ENCODE measurements at regions not wholly inside any gene's neighbourhood (a gene's known extent, or its start where the extent isn't known, plus 50 kb on each side); places are given as distances from the start of the nearest gene placed in this dataset.

DNA sequence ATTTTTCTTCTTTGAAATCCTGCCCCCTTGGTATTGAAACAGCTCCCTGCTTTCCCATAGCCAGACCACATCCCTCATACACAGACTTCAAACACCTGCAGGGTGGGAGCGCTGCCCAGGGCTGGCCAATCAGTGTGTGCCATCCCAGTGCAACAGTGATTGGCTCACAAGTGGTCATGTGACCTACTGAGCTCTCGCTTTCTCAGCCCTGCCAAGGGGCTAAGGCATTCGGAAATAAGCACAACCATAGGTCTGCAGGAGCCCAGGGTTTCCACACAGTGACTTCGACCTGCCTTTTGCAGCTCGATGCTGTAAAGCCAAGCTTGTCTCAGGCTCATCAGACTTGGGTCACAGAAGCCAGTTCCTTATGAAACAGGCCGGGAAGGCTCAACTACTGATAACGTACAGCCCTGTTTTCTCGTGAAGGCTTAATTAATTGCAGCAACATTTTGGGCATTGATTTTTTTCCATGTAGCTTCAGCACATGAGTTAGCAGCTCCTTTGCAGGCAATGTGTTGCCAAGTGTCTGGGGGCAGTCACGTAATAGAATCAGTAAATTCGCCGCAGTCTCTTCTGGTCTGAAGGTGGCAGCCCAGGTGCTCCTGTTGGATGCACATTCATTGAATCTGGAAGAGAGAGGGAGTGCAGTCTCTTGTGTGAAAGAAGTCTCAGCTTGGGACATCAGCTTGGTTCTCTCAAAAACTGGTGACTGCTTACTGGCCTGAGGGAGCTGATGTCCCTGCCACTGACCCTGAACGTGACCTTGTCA is 1091.8 kb downstream of the AACS start:
- Histone ChIP-seq H3K14ac (ENCODE audit: insufficient read length) (no peak overlapping the region), H3K79me2 (ENCODE audit: control insufficient read depth in 1 of 2, insufficient read depth in 2 of 2, low read length in 2 of 2) (no peaks in the 10 kb centered on the region), H3K23ac (ENCODE audit: insufficient read length) (no peak overlapping the region), H2BK15ac (ENCODE audit: low read length) (no peak overlapping the region), H2BK5ac (ENCODE audit: low read depth, low read length) (no peak overlapping the region), H3K27ac (ENCODE audit: low read depth, low read length) (no peak overlapping the region), H2AFZ (ENCODE audit: low read length) (peak overlapping the region; percentile 84), H3K9me3 (ENCODE audit: insufficient read depth in 2 of 2, low read depth in 1 of 2, low read length in 1 of 2) (no peaks in the 10 kb centered on the region), H3K4ac (replicated peaks; ENCODE audit: insufficient read length, low read depth, low read length) (no peak overlapping the region), H2BK120ac (replicated peaks; ENCODE audit: low read depth, low read length) (no peak overlapping the region), H4K91ac (replicated peaks; ENCODE audit: insufficient read length, low read length) (no peak overlapping the region), H3K56ac (replicated peaks; ENCODE audit: insufficient read length, low read depth, low read length) (no peak overlapping the region), H3K4me3 (ENCODE audit: extremely low read depth in 1 of 4, insufficient read depth in 2 of 4, low read depth in 3 of 4, low read length in 4 of 4) (no peak overlapping the region), H3K36me3 (ENCODE audit: control insufficient read depth in 2 of 4, insufficient read depth in 4 of 4, low read length in 3 of 4) (no peaks in the 10 kb centered on the region), H4K20me1 (replicated peaks in 1 of 2; ENCODE audit: control insufficient read depth in 1 of 2, insufficient read depth in 2 of 2, low read length in 2 of 2) (no peaks in the 10 kb centered on the region), H3K79me1 (ENCODE audit: low read depth, low read length) (no peaks in the 10 kb centered on the region), H2AK5ac (ENCODE audit: low read depth, low read length) (no peak overlapping the region), H3K4me2 (ENCODE audit: insufficient read depth in 1 of 2, low read depth in 2 of 2, low read length in 2 of 2) (no peak overlapping the region; a peak in 1 of 4 replicates), H4K5ac (ENCODE audit: insufficient read length, low read depth, low read length) (no peak overlapping the region), H3K4me1 (replicated peaks in 1 of 4; ENCODE audit: control insufficient read depth in 3 of 4, insufficient read depth in 4 of 4, low read length in 3 of 4) (peaks cover 0 to 6% (median 1%) of the 10 kb centered on the region in 4 experiments; a peak in 4 of 7 replicates), H3K18ac (ENCODE audit: extremely low read depth, low read length) (no peak overlapping the region), H2BK20ac (ENCODE audit: low read length) (no peak overlapping the region), H3K9ac (replicated peaks in 1 of 4; ENCODE audit: extremely low read depth in 1 of 4, low read depth in 3 of 4, low read length in 3 of 4) (no peak overlapping the region), H2BK12ac (ENCODE audit: low read depth, low read length) (0 out of 2 replicates have a peak overlapping the region, but pooled peaks have one; percentile 19), H3K27me3 (replicated peaks in 1 of 4; ENCODE audit: control insufficient read depth in 3 of 4, extremely low read depth in 1 of 4, insufficient read depth in 3 of 4, low read length in 3 of 4) (no peaks in the 10 kb centered on the region), H3K23me2 (ENCODE audit: low read depth, low read length) (no peaks in the 10 kb centered on the region), H4K8ac (ENCODE audit: extremely low read depth, insufficient read depth, low read length) (no peak overlapping the region)
- 92% methylated on average over 12 of the region's 12 CpGs; no CpG with 5 or more reads in 1 of the 2 experiments for WGBS, 2 experiments (ENCODE audit: extremely low coverage in 1 of 2, insufficient coverage in 1 of 2, insufficient read length in 1 of 2, insufficient replicate concordance in 2 of 2, low coverage in 1 of 2, low lambda C conversion rate in 2 of 2, missing lambda C conversion rate in 1 of 2)
- POLR2A ChIA-PET (ENCODE audit: partially characterized antibody): interaction anchor here (1.3 kb wide), 1 partner anchor 30 kb away, joined by 3 read pairs; no protein-coding TSS in a partner anchor
- CTCF ChIA-PET (ENCODE audit: partially characterized antibody): interaction anchor here (0.6 to 1.5 kb wide), 4 partner anchors 8 to 590 kb away, joined by 3 to 4 read pairs (median 3); no protein-coding TSS in a partner anchor
- no peak for FAIRE-seq
- DNase-seq (ENCODE audit: low read depth in 1 of 2, low spot score in 2 of 2): peak; percentile 3 to 47
- TF ChIP-seq, protein P1, sequence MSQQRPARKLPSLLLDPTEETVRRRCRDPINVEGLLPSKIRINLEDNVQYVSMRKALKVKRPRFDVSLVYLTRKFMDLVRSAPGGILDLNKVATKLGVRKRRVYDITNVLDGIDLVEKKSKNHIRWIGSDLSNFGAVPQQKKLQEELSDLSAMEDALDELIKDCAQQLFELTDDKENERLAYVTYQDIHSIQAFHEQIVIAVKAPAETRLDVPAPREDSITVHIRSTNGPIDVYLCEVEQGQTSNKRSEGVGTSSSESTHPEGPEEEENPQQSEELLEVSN (IDR thresholded peaks at IDR 0.05): peak; percentile 68; the same call in 1 of the 2 replicates
- TF ChIP-seq, protein P2, sequence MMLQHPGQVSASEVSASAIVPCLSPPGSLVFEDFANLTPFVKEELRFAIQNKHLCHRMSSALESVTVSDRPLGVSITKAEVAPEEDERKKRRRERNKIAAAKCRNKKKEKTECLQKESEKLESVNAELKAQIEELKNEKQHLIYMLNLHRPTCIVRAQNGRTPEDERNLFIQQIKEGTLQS (IDR thresholded peaks at IDR 0.05; ENCODE audit: insufficient read depth, low read depth, low read length): no peak
- TF ChIP-seq RAD21 (IDR thresholded peaks at IDR 0.05 in 1 of 2, conservative IDR thresholded peaks at IDR 0.05 in 1 of 2; ENCODE audit: low read depth in 2 of 2, low read length in 2 of 2): peak; percentile 21 to 22; a peak in 2 of 4 replicates
- TF ChIP-seq, protein P3, sequence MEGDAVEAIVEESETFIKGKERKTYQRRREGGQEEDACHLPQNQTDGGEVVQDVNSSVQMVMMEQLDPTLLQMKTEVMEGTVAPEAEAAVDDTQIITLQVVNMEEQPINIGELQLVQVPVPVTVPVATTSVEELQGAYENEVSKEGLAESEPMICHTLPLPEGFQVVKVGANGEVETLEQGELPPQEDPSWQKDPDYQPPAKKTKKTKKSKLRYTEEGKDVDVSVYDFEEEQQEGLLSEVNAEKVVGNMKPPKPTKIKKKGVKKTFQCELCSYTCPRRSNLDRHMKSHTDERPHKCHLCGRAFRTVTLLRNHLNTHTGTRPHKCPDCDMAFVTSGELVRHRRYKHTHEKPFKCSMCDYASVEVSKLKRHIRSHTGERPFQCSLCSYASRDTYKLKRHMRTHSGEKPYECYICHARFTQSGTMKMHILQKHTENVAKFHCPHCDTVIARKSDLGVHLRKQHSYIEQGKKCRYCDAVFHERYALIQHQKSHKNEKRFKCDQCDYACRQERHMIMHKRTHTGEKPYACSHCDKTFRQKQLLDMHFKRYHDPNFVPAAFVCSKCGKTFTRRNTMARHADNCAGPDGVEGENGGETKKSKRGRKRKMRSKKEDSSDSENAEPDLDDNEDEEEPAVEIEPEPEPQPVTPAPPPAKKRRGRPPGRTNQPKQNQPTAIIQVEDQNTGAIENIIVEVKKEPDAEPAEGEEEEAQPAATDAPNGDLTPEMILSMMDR (IDR thresholded peaks at IDR 0.05; ENCODE audit: control extremely low read depth in 1 of 3, insufficient read depth in 1 of 3, low read depth in 1 of 3, low read length in 3 of 3): 0 out of 4 replicates have a peak, but pooled peaks of 1 of the 3 experiments have one; percentile 3
- no peak for TF ChIP-seq HDAC6 (IDR thresholded peaks at IDR 0.05; ENCODE audit: low read depth, low read length)
- no peak for TF ChIP-seq BACH1 (IDR thresholded peaks at IDR 0.05; ENCODE audit: low read length)
